ENCODE measurements at regions not wholly inside any gene's neighbourhood (a gene's known extent, or its start where the extent isn't known, plus 50 kb on each side); places are given as distances from the start of the nearest gene placed in this dataset.
A peak's percentile ranks its signal among the peaks of the same experiment; 100 is the strongest.

DNA sequence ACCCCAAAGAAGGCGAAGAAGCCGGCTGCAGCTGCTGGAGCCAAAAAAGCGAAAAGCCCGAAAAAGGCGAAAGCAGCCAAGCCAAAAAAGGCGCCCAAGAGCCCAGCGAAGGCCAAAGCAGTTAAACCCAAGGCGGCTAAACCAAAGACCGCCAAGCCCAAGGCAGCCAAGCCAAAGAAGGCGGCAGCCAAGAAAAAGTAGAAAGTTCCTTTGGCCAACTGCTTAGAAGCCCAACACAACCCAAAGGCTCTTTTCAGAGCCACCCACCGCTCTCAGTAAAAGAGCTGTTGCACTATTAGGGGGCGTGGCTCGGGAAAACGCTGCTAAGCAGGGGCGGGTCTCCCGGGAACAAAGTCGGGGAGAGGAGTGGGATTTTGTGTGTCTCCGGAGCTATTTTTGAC, 69.6 kb downstream of the HFE start:
- no peaks in the 10 kb centered on the region for H3K36me3 ChIP-seq (ENCODE audit: control insufficient read depth in 1 of 2, insufficient read depth in 2 of 2, low read length in 2 of 2)
- H3K9ac ChIP-seq (ENCODE audit: low read length): peak overlapping the region; percentile 91
- no peak overlapping the region for H2AFZ ChIP-seq (ENCODE audit: insufficient read depth, low read length, poor library complexity)
- peak overlapping the region; percentile 85 for H3K18ac ChIP-seq (ENCODE audit: low read length)
- peaks cover 0 to 3% of the 10 kb centered on the region in 2 experiments for H3K4me1 ChIP-seq (ENCODE audit: control insufficient read depth in 1 of 2, insufficient read depth in 2 of 2, low read length in 2 of 2)
- DNase-seq: no peak
- no peaks in the 10 kb centered on the region for H3K27me3 ChIP-seq (ENCODE audit: insufficient read depth, low read length)
- H3K4me3 ChIP-seq (ENCODE audit: low read depth, low read length): peak overlapping the region; percentile 82
- H3K14ac ChIP-seq (ENCODE audit: low read length): peak overlapping the region; percentile 36
- H4K91ac ChIP-seq (ENCODE audit: low read depth, low read length): peak overlapping the region; percentile 20
- H2BK120ac ChIP-seq (ENCODE audit: insufficient read depth, low read length, poor library complexity): no peak overlapping the region
- H3K27ac ChIP-seq (ENCODE audit: low read depth, low read length): peak overlapping the region; percentile 86
- peak overlapping the region; percentile 95 for H3K4me2 ChIP-seq (ENCODE audit: low read length)
- H2AK5ac ChIP-seq (ENCODE audit: low read length): no peak overlapping the region
- H3K4ac ChIP-seq (ENCODE audit: low read depth, low read length): peak overlapping the region; percentile 21
- H2BK5ac ChIP-seq (ENCODE audit: low read depth, low read length, poor library complexity): peak overlapping the region; percentile 35
- H2BK12ac ChIP-seq (ENCODE audit: low read length): no peak overlapping the region
- WGBS (ENCODE audit: extremely low coverage, insufficient coverage, insufficient read length): no CpG with 5 or more reads among the region's 18 CpGs
- no peaks in the 10 kb centered on the region for H3K9me3 ChIP-seq (ENCODE audit: insufficient read depth, low read depth, low read length)
- no peak overlapping the region for H4K12ac ChIP-seq (ENCODE audit: low read depth, low read length)
- no peak overlapping the region for H4K8ac ChIP-seq (ENCODE audit: low read depth, low read length)
- H3K79me2 ChIP-seq (ENCODE audit: control insufficient read depth, insufficient read depth, low read length, poor library complexity): peaks cover 6% of the 10 kb centered on the region
- H3K79me1 ChIP-seq (ENCODE audit: low read length): peaks cover 12% of the 10 kb centered on the region
- H3K23ac ChIP-seq (ENCODE audit: low read length): no peak overlapping the region

DNA sequence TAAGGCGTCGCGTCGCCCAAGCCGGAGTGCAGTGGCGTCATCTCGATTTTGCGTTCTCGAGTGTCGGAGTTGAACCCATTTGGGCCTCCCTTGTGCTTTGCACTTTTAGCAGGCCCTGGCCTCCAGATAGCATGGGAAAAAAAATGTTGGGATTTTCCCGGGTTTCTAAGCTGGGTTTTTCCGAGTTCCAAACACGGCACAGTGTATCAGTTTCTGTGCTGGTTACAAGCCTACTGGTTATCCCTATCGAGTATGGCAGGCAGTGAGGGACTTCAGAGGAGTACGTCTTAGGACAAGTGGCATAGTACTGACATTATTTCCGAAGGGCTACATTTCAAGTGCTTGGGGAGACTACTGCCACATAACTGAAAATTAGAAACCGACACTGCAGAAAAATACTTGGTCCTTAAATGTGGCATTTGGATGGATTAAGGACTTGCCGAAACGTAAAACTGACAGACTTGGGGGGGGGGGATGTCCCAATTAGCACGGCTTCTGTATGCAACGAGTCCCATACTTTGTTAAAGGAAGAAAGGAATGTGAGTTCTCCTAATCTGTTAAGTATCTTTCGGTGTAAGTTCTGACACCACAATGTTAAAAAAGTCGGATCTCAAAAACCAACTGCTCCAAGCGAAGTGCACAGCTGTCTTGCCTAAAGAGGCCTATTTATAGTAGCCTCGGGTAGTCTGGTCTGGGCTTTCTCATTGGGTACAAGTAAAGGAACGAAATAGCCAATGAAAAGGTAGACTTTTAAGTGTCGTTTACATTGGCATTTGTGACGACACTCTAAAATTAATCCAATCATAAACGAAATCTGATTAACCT, 70.2 kb downstream of the HFE start:
- no peak overlapping the region for H4K12ac ChIP-seq (ENCODE audit: low read depth, low read length)
- no peaks in the 10 kb centered on the region for H3K9me3 ChIP-seq (ENCODE audit: insufficient read depth, low read depth, low read length)
- no peak overlapping the region for H3K23ac ChIP-seq (ENCODE audit: low read length)
- H2BK5ac ChIP-seq (ENCODE audit: low read depth, low read length, poor library complexity): peak overlapping the region; percentile 22
- no peak overlapping the region for H2BK120ac ChIP-seq (ENCODE audit: insufficient read depth, low read length, poor library complexity)
- H3K18ac ChIP-seq (ENCODE audit: low read length): peak overlapping the region; percentile 85
- no peak overlapping the region for H2AK5ac ChIP-seq (ENCODE audit: low read length)
- peak overlapping the region; percentile 95 for H3K4me2 ChIP-seq (ENCODE audit: low read length)
- H3K4ac ChIP-seq (ENCODE audit: low read depth, low read length): no peak overlapping the region
- peaks cover 0 to 3% of the 10 kb centered on the region in 2 experiments for H3K4me1 ChIP-seq (ENCODE audit: control insufficient read depth in 1 of 2, insufficient read depth in 2 of 2, low read length in 2 of 2)
- peak overlapping the region; percentile 91 for H3K9ac ChIP-seq (ENCODE audit: low read length)
- H3K27ac ChIP-seq (ENCODE audit: low read depth, low read length): peak overlapping the region; percentile 86
- no peak overlapping the region for H4K8ac ChIP-seq (ENCODE audit: low read depth, low read length)
- peaks cover 6% of the 10 kb centered on the region for H3K79me2 ChIP-seq (ENCODE audit: control insufficient read depth, insufficient read depth, low read length, poor library complexity)
- H3K27me3 ChIP-seq (ENCODE audit: insufficient read depth, low read length): no peaks in the 10 kb centered on the region
- H4K91ac ChIP-seq (ENCODE audit: low read depth, low read length): no peak overlapping the region
- H2AFZ ChIP-seq (ENCODE audit: insufficient read depth, low read length, poor library complexity): no peak overlapping the region
- peaks cover 12% of the 10 kb centered on the region for H3K79me1 ChIP-seq (ENCODE audit: low read length)
- no peak overlapping the region for H2BK12ac ChIP-seq (ENCODE audit: low read length)
- WGBS (ENCODE audit: extremely low coverage, insufficient coverage, insufficient read length): no CpG with 5 or more reads among the region's 29 CpGs
- peak overlapping the region; percentile 82 for H3K4me3 ChIP-seq (ENCODE audit: low read depth, low read length)
- no peaks in the 10 kb centered on the region for H3K36me3 ChIP-seq (ENCODE audit: control insufficient read depth in 1 of 2, insufficient read depth in 2 of 2, low read length in 2 of 2)
- peak; percentile 88 to 95 for DNase-seq
- peak overlapping the region; percentile 30 for H3K14ac ChIP-seq (ENCODE audit: low read length)

GRCh38 chr6:26158076-26158580, 70.9 kb downstream of the HFE start:
- no peaks in the 10 kb centered on the region for H3K36me3 ChIP-seq (ENCODE audit: control insufficient read depth in 1 of 2, insufficient read depth in 2 of 2, low read length in 2 of 2)
- no peak overlapping the region for H4K91ac ChIP-seq (ENCODE audit: low read depth, low read length)
- H3K4me1 ChIP-seq (ENCODE audit: control insufficient read depth in 1 of 2, insufficient read depth in 2 of 2, low read length in 2 of 2): peaks cover 0 to 3% of the 10 kb centered on the region in 2 experiments
- H3K27me3 ChIP-seq (ENCODE audit: insufficient read depth, low read length): no peaks in the 10 kb centered on the region
- no peak overlapping the region for H4K8ac ChIP-seq (ENCODE audit: low read depth, low read length)
- H4K12ac ChIP-seq (ENCODE audit: low read depth, low read length): no peak overlapping the region
- no peak overlapping the region for H2AK5ac ChIP-seq (ENCODE audit: low read length)
- no peak overlapping the region for H2BK5ac ChIP-seq (ENCODE audit: low read depth, low read length, poor library complexity)
- H2BK120ac ChIP-seq (ENCODE audit: insufficient read depth, low read length, poor library complexity): no peak overlapping the region
- peak overlapping the region; percentile 22 for H3K9ac ChIP-seq (ENCODE audit: low read length)
- H3K27ac ChIP-seq (ENCODE audit: low read depth, low read length): peak overlapping the region; percentile 68
- peaks cover 6% of the 10 kb centered on the region for H3K79me2 ChIP-seq (ENCODE audit: control insufficient read depth, insufficient read depth, low read length, poor library complexity)
- H3K4me3 ChIP-seq (ENCODE audit: low read depth, low read length): peak overlapping the region; percentile 73
- H3K79me1 ChIP-seq (ENCODE audit: low read length): peaks cover 12% of the 10 kb centered on the region
- H3K4me2 ChIP-seq (ENCODE audit: low read length): peak overlapping the region; percentile 98
- WGBS (ENCODE audit: extremely low coverage, insufficient coverage, insufficient read length): no CpG with 5 or more reads among the region's 30 CpGs
- no peak overlapping the region for H3K4ac ChIP-seq (ENCODE audit: low read depth, low read length)
- H3K18ac ChIP-seq (ENCODE audit: low read length): peak overlapping the region; percentile 16
- no peak overlapping the region for H3K23ac ChIP-seq (ENCODE audit: low read length)
- H2BK12ac ChIP-seq (ENCODE audit: low read length): no peak overlapping the region
- peak in 1 of 2 donors; percentile 90 for DNase-seq
- H2AFZ ChIP-seq (ENCODE audit: insufficient read depth, low read length, poor library complexity): no peak overlapping the region
- H3K14ac ChIP-seq (ENCODE audit: low read length): peak overlapping the region; percentile 7
- no peaks in the 10 kb centered on the region for H3K9me3 ChIP-seq (ENCODE audit: insufficient read depth, low read depth, low read length)

DNA sequence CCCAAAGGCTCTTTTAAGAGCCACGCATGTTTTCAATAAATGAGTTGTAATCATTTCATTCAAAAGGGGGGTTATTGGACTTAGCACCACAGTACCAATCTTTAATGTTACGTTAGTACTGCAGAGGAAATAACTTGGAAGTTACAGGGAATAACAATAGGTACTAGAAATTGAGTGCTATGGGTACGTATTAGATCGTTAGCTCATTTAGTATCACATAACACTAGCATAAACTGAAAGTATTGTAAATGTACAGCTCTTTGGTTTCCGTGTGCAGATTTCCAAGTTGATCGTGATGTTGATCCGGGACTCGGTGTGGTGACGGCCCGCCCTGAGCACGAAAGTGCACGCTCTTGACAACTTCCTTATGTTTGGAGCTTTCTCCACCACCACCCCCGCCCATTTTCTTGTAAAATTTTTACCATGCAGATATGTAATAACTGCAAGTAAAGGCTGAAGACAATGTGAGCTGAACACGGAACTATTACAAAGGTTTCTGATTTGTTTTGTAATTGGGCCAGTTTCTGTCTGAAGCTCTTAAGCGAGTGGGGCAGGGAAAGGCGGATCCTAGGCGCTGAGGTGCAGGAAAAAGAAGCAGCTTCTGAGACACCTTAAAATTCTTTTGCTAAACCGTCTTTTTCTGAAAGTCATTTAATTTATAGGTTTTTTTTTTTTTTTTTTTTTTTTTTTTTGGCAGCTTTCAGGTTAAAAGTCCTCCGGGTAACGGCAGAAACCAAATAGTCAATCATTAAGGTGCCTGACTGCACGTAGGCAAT, 71.5 kb downstream of the HFE start:
- Histone ChIP-seq H3K14ac (ENCODE audit: low read length) (no peak overlapping the region), H4K12ac (ENCODE audit: low read depth, low read length) (no peak overlapping the region), H3K4me1 (ENCODE audit: control insufficient read depth in 1 of 2, insufficient read depth in 2 of 2, low read length in 2 of 2) (peaks cover 0 to 3% of the 10 kb centered on the region in 2 experiments), H2BK5ac (ENCODE audit: low read depth, low read length, poor library complexity) (no peak overlapping the region), H2AFZ (ENCODE audit: insufficient read depth, low read length, poor library complexity) (no peak overlapping the region), H3K23ac (ENCODE audit: low read length) (no peak overlapping the region), H3K4me3 (ENCODE audit: low read depth, low read length) (peak overlapping the region; percentile 73), H3K79me1 (ENCODE audit: low read length) (peaks cover 12% of the 10 kb centered on the region), H3K79me2 (ENCODE audit: control insufficient read depth, insufficient read depth, low read length, poor library complexity) (peaks cover 6% of the 10 kb centered on the region), H2AK5ac (ENCODE audit: low read length) (no peak overlapping the region), H4K91ac (ENCODE audit: low read depth, low read length) (no peak overlapping the region), H3K18ac (ENCODE audit: low read length) (no peak overlapping the region), H3K27me3 (ENCODE audit: insufficient read depth, low read length) (no peaks in the 10 kb centered on the region), H3K9me3 (ENCODE audit: insufficient read depth, low read depth, low read length) (no peaks in the 10 kb centered on the region), H4K8ac (ENCODE audit: low read depth, low read length) (no peak overlapping the region), H3K4ac (ENCODE audit: low read depth, low read length) (no peak overlapping the region), H3K9ac (ENCODE audit: low read length) (peak overlapping the region; percentile 88), H3K36me3 (ENCODE audit: control insufficient read depth in 1 of 2, insufficient read depth in 2 of 2, low read length in 2 of 2) (no peaks in the 10 kb centered on the region), H3K27ac (ENCODE audit: low read depth, low read length) (peak overlapping the region; percentile 68), H2BK120ac (ENCODE audit: insufficient read depth, low read length, poor library complexity) (no peak overlapping the region), H2BK12ac (ENCODE audit: low read length) (no peak overlapping the region), H3K4me2 (ENCODE audit: low read length) (peak overlapping the region; percentile 98)
- DNase-seq: peak; percentile 48 to 55
- no CpG with 5 or more reads among the region's 21 CpGs for WGBS (ENCODE audit: extremely low coverage, insufficient coverage, insufficient read length)
